ENCODE measurements at regions not wholly inside any gene's neighbourhood (a gene's known extent, or its start where the extent isn't known, plus 50 kb on each side); places are given as distances from the start of the nearest gene placed in this dataset.
A peak's percentile ranks its signal among the peaks of the same experiment; 100 is the strongest.

GRCh38 chr18:34280000-34280399 is 55.3 kb upstream of the NOL4 start:
- DNase-seq, result no peak

- DNase-seq, result no peak
Measured at GRCh38 chr18:34280653-34281052, 55.9 kb upstream of the NOL4 start.

- no peak for DNase-seq
Measured at GRCh38 chr18:34281290-34281689, 56.6 kb upstream of the NOL4 start.

- peak; percentile 10 for DNase-seq
Measured at GRCh38 chr18:34281722-34282121, 57.0 kb upstream of the NOL4 start.

GRCh38 chr18:34283506-34283905 is 58.8 kb upstream of the NOL4 start:
- no peak for DNase-seq

GRCh38 chr18:34287825-34288224 is 63.1 kb upstream of the NOL4 start:
- DNase-seq, result no peak

- no peak for DNase-seq
Measured at GRCh38 chr18:34292594-34292993, 67.9 kb upstream of the NOL4 start.

GRCh38 chr18:34297287-34297686 is 72.6 kb upstream of the NOL4 start:
- DNase-seq, result no peak

- no peak for DNase-seq
Measured at GRCh38 chr18:34299828-34300227, 75.1 kb upstream of the NOL4 start.

GRCh38 chr18:34311468-34311867 is 86.8 kb upstream of the NOL4 start:
- DNase-seq, result no peak

- no peak for DNase-seq
Measured at GRCh38 chr18:34314847-34315246, 90.1 kb upstream of the NOL4 start.

- DNase-seq, result no peak
Measured at GRCh38 chr18:34315591-34316352, 91.1 kb upstream of the NOL4 start.

- no peak for DNase-seq
Measured at GRCh38 chr18:34320267-34320666, 95.6 kb upstream of the NOL4 start.

GRCh38 chr18:34321066-34321465 is 96.4 kb upstream of the NOL4 start:
- no peak for DNase-seq

- DNase-seq, result no peak
Measured at GRCh38 chr18:34322365-34323289, 97.9 kb upstream of the NOL4 start.

- DNase-seq, result no peak
Measured at GRCh38 chr18:34329840-34330239, 105.1 kb upstream of the NOL4 start.

GRCh38 chr18:34330308-34330707 is 105.6 kb upstream of the NOL4 start:
- peak; percentile 82 for DNase-seq

GRCh38 chr18:34330907-34331306 is 106.2 kb upstream of the NOL4 start:
- DNase-seq, result peak; percentile 47

- DNase-seq, result peak; percentile 12
Measured at GRCh38 chr18:34331343-34331742, 106.6 kb upstream of the NOL4 start.

- DNase-seq, result peak; percentile 52
Measured at GRCh38 chr18:34339155-34339554, 114.4 kb upstream of the NOL4 start.

GRCh38 chr18:34342960-34343359 is 118.2 kb upstream of the NOL4 start:
- DNase-seq, result no peak

GRCh38 chr18:34345738-34346137 is 121.0 kb upstream of the NOL4 start:
- DNase-seq, result no peak

- DNase-seq, result no peak
Measured at GRCh38 chr18:34350778-34351177, 126.1 kb upstream of the NOL4 start.

Measured in NCI-H2171 treated with DMSO at 0.1 percent for 48 hours (cell line).